22Rv1 (cell line): ENCODE measurements at regions not wholly inside any gene's neighbourhood (a gene's known extent, or its start where the extent isn't known, plus 50 kb on each side); places are given as distances from the start of the nearest gene placed in this dataset.
"Not testable (repeated sequence)": the region's sequence is repeated elsewhere in the genome, so short reads cannot be mapped to it uniquely, and the experiment has no call there.

Source experiments
- H3K27ac ChIP-seq: fragments of 450-650 bp; 2 replicates; pipeline ENCODE4 v1.5.1; 2017
- CTCF ChIP-seq: fragments of 450-650 bp; IDR thresholded peaks from 2 replicates; pipeline ENCODE4 v1.5.1; 2017; ENCODE audit warnings: mild to moderate bottlenecking
- ZFX ChIP-seq: fragments of 450-650 bp; IDR thresholded peaks from 2 replicates; pipeline ENCODE4 v1.6.1; 2017; ENCODE audit warnings: antibody characterized with exemption, borderline replicate concordance

- TF ChIP-seq ZFX (no peak), CTCF (no peak)
- no peak overlapping the region for H3K27ac ChIP-seq
Measured at GRCh38 chr12:105470601-105471000, 140.1 kb downstream of the C12orf75 start.

GRCh38 chr12:105474672-105475071, 144.2 kb downstream of the C12orf75 start:
- TF ChIP-seq ZFX: no peak
- TF ChIP-seq CTCF: no peak
- no peak overlapping the region for H3K27ac ChIP-seq

DNA sequence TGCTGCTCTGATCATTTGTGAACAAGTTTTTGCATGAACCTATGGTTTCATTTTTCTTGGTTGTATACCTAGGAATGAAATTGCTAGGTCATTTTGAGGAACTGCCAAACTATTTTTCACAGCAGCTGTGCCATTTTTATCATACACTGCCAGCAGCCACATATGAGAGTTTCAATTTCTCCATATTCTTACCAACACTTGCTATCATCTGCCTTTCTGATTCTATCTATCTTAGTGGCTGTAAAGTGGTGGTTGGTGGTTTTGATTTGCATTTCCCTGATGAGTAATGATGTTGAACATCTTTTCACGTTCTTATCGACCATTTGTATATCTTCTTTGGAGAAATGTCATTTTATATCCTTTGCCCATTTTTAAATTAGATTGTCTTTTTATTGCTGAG, 146.1 kb downstream of the C12orf75 start:
- H3K27ac ChIP-seq: no peak overlapping the region
- TF ChIP-seq ZFX (no peak), CTCF (no peak)

GRCh38 chr12:105477873-105478272, 147.4 kb downstream of the C12orf75 start:
- H3K27ac ChIP-seq: no peak overlapping the region
- TF ChIP-seq ZFX: no peak
- no peak for TF ChIP-seq CTCF

GRCh38 chr12:105478788-105479187, 148.3 kb downstream of the C12orf75 start:
- not testable (repeated sequence) for H3K27ac ChIP-seq

GRCh38 chr12:105479710-105480109, 149.2 kb downstream of the C12orf75 start:
- H3K27ac ChIP-seq: no peak overlapping the region
- TF ChIP-seq ZFX: no peak

- no peak overlapping the region for H3K27ac ChIP-seq
Measured at GRCh38 chr12:105480162-105480561, 149.7 kb downstream of the C12orf75 start.

More at GRCh38 chr12:105480162-105480561, 149.7 kb downstream of the C12orf75 start:
- TF ChIP-seq CTCF (no peak), ZFX (no peak)
